ENCODE measurements at regions not wholly inside any gene's neighbourhood (a gene's known extent, or its start where the extent isn't known, plus 50 kb on each side); places are given as distances from the start of the nearest gene placed in this dataset.

DNA sequence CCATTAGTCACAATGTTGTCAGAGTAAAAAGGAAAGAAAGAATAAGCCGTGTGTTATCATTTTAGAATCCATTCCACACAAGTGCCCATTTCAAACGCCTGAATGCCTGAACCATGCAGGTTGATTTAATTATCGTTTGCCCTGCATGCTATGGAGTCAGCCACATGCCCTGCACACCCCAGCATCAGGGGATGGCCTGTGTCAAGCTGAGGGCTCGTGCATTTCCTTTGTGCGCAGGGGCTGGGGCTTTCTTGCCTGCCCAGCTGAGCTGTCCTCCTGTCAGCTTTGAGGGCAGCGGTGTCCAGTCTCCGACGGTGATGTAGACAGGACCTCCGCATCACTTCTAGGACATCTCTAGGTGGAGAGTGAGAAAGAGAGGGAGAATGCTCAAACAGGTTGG is 200.4 kb downstream of the TSN start:
- H3K4me3 Mint-ChIP-seq = no peak overlapping the region
- no peak for ATAC-seq
- no peaks in the 10 kb centered on the region for H3K36me3 Mint-ChIP-seq
- peaks cover 0 to 8% (median 3%) of the 10 kb centered on the region in 5 donors for H3K27me3 Mint-ChIP-seq
- POLR2A ChIA-PET = no interaction called here
- H3K4me1 Mint-ChIP-seq = peaks cover 0 to 2% (median 0%) of the 10 kb centered on the region in 4 donors
- H3K9me3 Mint-ChIP-seq = no peaks in the 10 kb centered on the region
- peak overlapping the region in 1 of 10 donors; percentile 7 for H3K27ac Mint-ChIP-seq
- no peak for DNase-seq

DNA sequence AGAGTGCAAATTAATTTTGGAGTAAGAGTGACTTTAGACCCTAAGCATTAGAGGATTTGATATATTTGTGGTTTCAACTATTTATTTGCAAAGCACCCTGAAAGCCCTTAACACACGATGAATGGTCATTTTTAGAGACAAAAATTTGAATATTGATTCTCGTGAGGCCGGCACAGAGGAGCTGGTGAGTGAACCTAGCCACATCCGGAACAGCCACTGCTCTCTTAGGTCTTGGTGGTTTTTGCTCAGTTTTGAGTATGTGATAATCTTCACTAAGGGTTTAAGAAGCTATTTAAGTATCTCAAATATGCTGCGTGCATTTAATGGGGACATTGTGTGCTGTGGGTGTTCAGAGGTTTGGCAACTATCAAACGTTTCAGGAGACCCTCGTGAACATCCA is 204.8 kb downstream of the TSN start:
- no peak overlapping the region for H3K27ac Mint-ChIP-seq
- H3K4me1 Mint-ChIP-seq = peaks cover 0 to 2% (median 0%) of the 10 kb centered on the region in 4 donors
- H3K27me3 Mint-ChIP-seq = peaks cover 0 to 9% (median 2%) of the 10 kb centered on the region in 5 donors
- no peak for ATAC-seq
- DNase-seq = no peak
- no peak overlapping the region for H3K4me3 Mint-ChIP-seq
- POLR2A ChIA-PET = no interaction called here
- no peaks in the 10 kb centered on the region for H3K36me3 Mint-ChIP-seq
- H3K9me3 Mint-ChIP-seq = no peaks in the 10 kb centered on the region

DNA sequence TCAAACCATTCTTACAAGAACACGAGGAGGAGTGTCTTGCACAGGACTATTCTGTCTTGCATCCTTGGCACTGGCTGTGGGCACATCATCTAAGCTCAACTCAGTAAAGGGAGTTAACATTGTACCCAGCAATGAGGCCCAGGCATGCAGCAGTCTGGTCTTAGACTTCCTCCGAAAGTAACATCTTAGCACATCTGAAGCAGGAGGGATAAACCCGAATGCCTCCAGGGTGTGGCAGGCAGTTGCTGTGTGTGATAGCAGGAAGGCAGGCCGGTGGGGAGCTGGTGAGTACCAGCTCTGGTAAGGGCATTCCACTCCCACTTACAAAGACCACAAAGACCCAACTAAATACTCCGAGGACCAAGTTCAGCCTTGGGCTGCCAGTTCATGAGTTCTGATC is 206.3 kb downstream of the TSN start:
- no peaks in the 10 kb centered on the region for H3K36me3 Mint-ChIP-seq
- peak overlapping the region in 1 of 10 donors; percentile 46 for H3K27ac Mint-ChIP-seq
- peaks cover 0 to 2% (median 0%) of the 10 kb centered on the region in 4 donors for H3K4me1 Mint-ChIP-seq
- H3K27me3 Mint-ChIP-seq = peaks cover 0 to 10% (median 2%) of the 10 kb centered on the region in 5 donors
- POLR2A ChIA-PET = no interaction called here
- no peaks in the 10 kb centered on the region for H3K9me3 Mint-ChIP-seq
- no peak for DNase-seq
- no peak for ATAC-seq
- no peak overlapping the region for H3K4me3 Mint-ChIP-seq

DNA sequence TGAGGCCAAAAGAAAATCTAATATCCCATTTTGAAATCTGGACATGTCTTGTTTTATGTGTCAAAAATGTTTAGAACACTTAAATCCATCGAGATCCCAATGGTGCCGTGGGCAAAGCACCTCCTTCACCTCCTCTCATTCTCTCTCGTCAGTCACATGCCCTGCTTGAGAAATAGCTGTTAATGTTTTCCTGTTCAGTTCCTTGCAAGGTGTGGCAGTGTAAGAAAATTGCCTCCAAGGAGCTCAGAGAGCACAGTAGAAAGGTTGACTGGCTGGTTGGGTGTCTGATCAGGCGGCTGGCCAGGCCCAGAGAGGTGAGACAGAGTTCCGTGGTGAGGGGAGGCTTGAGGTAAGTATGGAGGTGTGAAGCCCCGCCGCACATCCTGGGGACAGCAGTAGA is 210.2 kb downstream of the TSN start:
- H3K36me3 Mint-ChIP-seq = no peaks in the 10 kb centered on the region
- DNase-seq (no peak), ATAC-seq (no peak)
- H3K9me3 Mint-ChIP-seq = no peaks in the 10 kb centered on the region
- no peak overlapping the region for H3K4me3 Mint-ChIP-seq
- no peak overlapping the region for H3K27ac Mint-ChIP-seq
- peaks cover 0 to 7% (median 4%) of the 10 kb centered on the region in 5 donors for H3K27me3 Mint-ChIP-seq
- POLR2A ChIA-PET = no interaction called here
- H3K4me1 Mint-ChIP-seq = peaks cover 4 to 8% (median 5%) of the 10 kb centered on the region in 4 donors

DNA sequence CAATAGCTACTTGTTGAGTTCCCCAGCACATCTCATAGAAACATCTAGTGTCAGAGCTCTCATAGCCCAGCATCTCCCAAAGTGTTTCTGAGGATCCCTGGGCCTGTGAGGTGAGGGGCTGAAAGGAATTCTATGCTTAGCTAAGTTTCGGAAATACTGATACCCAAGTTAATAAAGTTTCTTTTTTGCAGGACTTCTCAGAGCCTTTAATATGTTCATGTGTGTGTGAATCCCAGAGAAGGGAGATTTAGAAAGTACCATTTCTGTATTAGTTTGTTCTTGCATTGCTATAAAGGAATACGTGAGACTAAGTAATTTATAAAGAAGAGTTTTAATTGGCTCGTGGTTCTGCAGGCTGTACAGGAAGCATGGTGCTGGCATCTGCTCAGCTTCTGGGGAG is 211.2 kb downstream of the TSN start:
- ATAC-seq (no peak), DNase-seq (no peak)
- Mint-ChIP-seq H3K27me3 (peaks cover 0 to 12% (median 10%) of the 10 kb centered on the region in 5 donors), H3K4me3 (no peak overlapping the region), H3K27ac (no peak overlapping the region), H3K9me3 (no peaks in the 10 kb centered on the region), H3K4me1 (peaks cover 4 to 8% (median 5%) of the 10 kb centered on the region in 4 donors), H3K36me3 (no peaks in the 10 kb centered on the region)
- POLR2A ChIA-PET = no interaction called here

DNA sequence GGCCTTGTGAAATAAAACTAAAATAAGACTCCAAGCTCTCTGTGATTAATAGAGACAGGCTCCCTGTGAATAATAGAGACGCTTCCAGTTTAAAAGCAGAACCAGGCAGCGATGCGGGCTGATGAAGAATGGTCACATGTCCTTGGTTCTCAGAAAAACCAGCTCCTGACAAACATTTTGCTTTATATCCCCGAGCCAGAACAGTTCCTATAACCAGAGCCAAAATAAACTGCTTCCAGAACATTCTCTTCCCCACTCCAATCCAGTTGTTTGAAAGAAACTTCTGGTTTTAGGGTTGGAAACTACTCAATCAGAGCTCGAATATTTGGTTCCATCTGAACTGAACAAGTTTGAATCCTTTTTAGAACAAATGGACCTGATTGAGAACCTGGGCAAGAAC is 213.7 kb downstream of the TSN start:
- Mint-ChIP-seq H3K4me3 (no peak overlapping the region), H3K9me3 (no peaks in the 10 kb centered on the region), H3K36me3 (no peaks in the 10 kb centered on the region), H3K27me3 (peaks cover 0 to 12% (median 9%) of the 10 kb centered on the region in 5 donors), H3K4me1 (peaks cover 4 to 8% (median 5%) of the 10 kb centered on the region in 4 donors), H3K27ac (no peak overlapping the region)
- POLR2A ChIA-PET = interaction anchor here (0.6 kb wide), 1 partner anchor 761 kb away, joined by 4 read pairs; no protein-coding TSS in a partner anchor
- no peak for ATAC-seq
- DNase-seq = no peak

DNA sequence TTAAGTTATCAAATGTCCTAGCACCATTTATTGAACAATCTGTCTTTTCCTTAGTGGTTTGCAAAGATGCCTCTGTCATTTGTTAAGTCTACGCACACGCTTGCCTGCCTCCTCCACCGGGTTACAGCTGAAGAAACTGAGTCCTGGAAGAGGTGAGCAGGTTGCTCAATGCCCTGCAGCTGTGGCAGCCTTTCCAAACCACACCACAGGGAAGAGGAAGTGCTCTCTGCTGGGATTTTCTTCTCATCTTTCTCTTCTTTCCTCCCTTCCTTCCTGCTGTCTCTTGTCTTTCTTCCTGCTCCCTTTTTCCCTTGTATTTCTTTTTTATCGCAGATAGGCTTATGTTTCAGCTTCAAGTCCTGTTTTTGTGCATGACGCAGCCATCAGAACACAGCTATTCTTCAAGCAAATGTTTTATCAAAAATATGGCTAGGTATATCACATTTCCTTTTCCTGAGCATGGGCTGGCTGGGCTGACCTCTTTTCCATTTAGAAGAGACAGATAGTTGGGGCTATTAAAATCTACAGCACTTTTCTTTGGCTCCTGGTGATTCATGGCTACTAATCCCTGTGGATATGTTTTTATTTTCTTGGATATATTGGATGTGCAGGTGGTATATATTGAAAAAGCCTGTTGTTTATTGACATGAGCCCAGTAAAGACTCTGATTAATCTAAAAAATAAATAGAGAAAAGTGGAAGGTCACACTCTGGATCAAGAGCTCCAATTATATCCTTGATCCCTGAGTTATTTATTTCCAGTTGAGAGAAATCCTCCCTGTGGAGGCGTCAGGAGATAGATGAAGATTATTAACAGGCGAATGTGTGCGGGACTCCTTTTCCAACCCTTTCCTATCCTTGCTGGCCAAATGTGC is 214.6 kb downstream of the TSN start:
- H3K36me3 Mint-ChIP-seq = no peaks in the 10 kb centered on the region
- POLR2A ChIA-PET = interaction anchor here (0.6 kb wide), 1 partner anchor 762 kb away, joined by 4 read pairs; no protein-coding TSS in a partner anchor
- no peak overlapping the region for H3K4me3 Mint-ChIP-seq
- peak overlapping the region in 1 of 10 donors; percentile 49 for H3K27ac Mint-ChIP-seq
- DNase-seq (no peak), ATAC-seq (no peak)
- no peaks in the 10 kb centered on the region for H3K9me3 Mint-ChIP-seq
- H3K27me3 Mint-ChIP-seq = peaks cover 0 to 12% (median 9%) of the 10 kb centered on the region in 5 donors
- H3K4me1 Mint-ChIP-seq = peaks cover 7 to 10% (median 8%) of the 10 kb centered on the region in 4 donors

DNA sequence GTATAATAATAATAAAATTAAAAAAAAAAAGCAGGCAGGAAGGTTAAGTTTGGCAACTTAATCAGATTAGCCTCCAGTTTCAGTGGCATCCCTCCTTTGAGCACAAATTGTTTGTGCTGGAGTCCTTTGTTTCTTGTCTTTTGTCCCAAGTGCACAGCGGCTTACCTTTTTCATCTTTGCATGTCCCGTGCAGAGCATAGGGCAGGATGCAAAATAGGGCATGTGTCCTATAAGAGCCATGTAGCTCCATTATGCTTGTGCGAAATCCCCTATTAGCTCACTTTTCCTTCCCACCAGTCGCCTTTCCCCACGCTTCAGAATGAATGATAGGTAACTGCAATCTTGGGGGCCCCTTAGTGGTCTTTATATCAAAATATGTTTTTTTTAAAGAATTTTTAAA is 216.8 kb downstream of the TSN start:
- no peaks in the 10 kb centered on the region for H3K9me3 Mint-ChIP-seq
- no peak overlapping the region for H3K4me3 Mint-ChIP-seq
- ATAC-seq (no peak), DNase-seq (no peak)
- H3K36me3 Mint-ChIP-seq = no peaks in the 10 kb centered on the region
- POLR2A ChIA-PET = no interaction called here
- H3K4me1 Mint-ChIP-seq = peaks cover 11 to 19% (median 14%) of the 10 kb centered on the region in 4 donors
- H3K27me3 Mint-ChIP-seq = peaks cover 0 to 12% (median 6%) of the 10 kb centered on the region in 5 donors
- no peak overlapping the region for H3K27ac Mint-ChIP-seq

DNA sequence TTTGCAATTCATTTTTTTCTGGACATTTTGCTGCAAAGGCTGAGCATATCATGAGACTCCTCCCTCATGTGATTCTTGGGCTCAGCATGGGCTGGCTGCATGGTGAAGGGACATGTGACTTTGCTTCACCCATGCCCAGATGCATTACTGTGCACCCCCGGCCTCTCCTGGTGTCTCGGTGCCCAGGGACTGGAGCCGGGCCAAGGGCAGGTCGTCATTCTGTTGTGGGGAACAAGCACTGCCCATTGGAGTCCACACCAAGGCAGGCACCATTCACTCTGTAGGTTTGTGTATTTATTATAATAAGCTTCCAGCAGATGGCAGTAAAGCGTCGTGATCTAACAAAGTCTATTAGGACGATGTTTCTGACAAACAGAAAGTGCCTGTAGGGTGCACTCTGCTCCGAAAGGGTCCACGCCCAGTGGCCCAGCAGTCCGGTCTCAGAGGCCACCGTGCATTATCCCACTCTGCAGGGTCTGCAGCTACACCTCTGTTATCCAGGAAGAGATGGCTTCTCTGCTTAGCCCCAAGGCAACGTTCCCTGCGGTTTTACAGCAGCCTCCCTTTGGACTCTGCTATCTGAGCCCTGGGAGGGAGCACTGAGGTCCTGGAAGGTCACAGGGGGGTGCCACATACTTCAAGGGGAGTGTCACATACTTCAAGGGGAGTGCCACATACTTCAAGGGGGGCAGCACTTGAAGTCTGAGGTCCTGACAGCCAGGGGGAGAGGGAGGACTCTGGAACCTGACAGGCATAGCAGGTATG is 219.6 kb downstream of the TSN start:
- Mint-ChIP-seq H3K27me3 (peaks cover 0 to 12% (median 6%) of the 10 kb centered on the region in 5 donors), H3K4me3 (peak overlapping the region; percentile 70 to 87 (median 82)), H3K4me1 (peaks cover 5 to 15% (median 10%) of the 10 kb centered on the region in 4 donors), H3K36me3 (no peaks in the 10 kb centered on the region), H3K9me3 (no peaks in the 10 kb centered on the region), H3K27ac (peak overlapping the region in 7 of 10 donors; percentile 20 to 84 (median 71))
- peak; percentile 3 to 68 (median 33) for DNase-seq
- POLR2A ChIA-PET = no interaction called here
- peak; percentile 85 to 96 for ATAC-seq

DNA sequence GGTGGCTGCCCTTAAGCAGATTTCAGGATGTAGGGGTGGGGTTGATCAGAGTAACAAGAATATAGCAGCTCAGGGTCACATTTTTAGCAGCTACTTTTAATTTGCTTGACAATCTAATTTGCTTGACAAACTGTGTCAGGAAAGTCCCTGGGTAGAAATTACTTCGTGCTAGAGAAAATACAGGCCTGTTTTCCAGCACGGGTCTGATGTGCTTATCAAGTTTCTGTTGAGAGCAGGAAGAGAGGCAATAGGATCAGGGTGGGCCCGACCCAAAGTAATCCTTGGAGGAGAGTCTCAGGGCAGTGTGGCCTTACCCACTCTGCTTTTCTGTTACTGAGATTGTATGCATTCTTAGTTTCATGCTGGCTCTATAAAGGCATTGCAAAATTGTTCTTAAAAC is 221.5 kb downstream of the TSN start:
- Mint-ChIP-seq H3K9me3 (no peaks in the 10 kb centered on the region), H3K4me3 (no peak overlapping the region), H3K4me1 (peaks cover 5 to 14% (median 10%) of the 10 kb centered on the region in 4 donors), H3K36me3 (no peaks in the 10 kb centered on the region), H3K27ac (no peak overlapping the region), H3K27me3 (no peaks in the 10 kb centered on the region)
- ATAC-seq = no peak
- no peak for DNase-seq
- POLR2A ChIA-PET = no interaction called here

DNA sequence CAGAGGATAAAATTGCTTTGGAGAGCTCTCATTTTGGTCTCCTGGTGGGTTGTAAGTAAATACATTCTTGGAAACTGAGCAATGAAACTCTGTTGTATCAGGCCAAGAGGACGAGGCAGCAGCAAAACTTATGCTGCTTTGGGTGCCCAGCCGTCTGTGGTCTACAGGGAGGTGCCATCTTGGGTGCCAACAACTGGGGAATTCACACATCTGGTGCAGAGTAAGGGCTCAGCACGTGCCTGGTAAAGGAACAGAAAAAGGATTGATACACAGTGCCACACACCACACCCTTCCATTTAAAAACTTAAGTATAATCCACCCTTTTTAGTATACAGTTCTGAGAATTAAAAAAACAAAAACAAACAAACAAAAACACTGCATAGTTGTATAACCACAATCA is 221.9 kb downstream of the TSN start:
- H3K36me3 Mint-ChIP-seq = no peaks in the 10 kb centered on the region
- POLR2A ChIA-PET = no interaction called here
- H3K27ac Mint-ChIP-seq = no peak overlapping the region
- ATAC-seq = no peak
- no peaks in the 10 kb centered on the region for H3K9me3 Mint-ChIP-seq
- no peak overlapping the region for H3K4me3 Mint-ChIP-seq
- peaks cover 5 to 14% (median 10%) of the 10 kb centered on the region in 4 donors for H3K4me1 Mint-ChIP-seq
- H3K27me3 Mint-ChIP-seq = no peaks in the 10 kb centered on the region
- no peak for DNase-seq

DNA sequence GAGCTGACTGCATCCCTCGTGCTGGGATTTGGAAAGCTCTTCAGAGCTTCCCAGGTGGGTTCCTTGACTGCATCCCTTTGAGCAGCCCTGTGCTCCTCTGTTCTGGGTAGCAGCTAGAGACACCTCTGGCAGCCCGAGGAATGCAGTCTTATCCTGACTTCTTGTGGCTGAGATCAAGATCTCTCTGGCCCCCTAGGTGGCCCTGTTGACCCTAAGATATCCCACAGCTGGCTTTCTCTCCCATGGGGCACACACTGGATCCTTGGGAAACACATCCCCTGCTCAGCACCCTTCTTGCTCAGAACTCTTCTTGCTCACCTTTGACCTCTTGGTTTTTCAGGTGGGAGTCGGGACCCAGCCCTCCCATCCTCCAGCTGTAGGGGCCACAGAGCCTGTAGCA is 237.2 kb downstream of the TSN start:
- no peak overlapping the region for H3K27ac Mint-ChIP-seq
- POLR2A ChIA-PET = no interaction called here
- no peaks in the 10 kb centered on the region for H3K36me3 Mint-ChIP-seq
- no peaks in the 10 kb centered on the region for H3K9me3 Mint-ChIP-seq
- no peak for ATAC-seq
- no peaks in the 10 kb centered on the region for H3K4me1 Mint-ChIP-seq
- no peak for DNase-seq
- no peak overlapping the region for H3K4me3 Mint-ChIP-seq
- peaks cover 0 to 16% (median 2%) of the 10 kb centered on the region in 5 donors for H3K27me3 Mint-ChIP-seq

DNA sequence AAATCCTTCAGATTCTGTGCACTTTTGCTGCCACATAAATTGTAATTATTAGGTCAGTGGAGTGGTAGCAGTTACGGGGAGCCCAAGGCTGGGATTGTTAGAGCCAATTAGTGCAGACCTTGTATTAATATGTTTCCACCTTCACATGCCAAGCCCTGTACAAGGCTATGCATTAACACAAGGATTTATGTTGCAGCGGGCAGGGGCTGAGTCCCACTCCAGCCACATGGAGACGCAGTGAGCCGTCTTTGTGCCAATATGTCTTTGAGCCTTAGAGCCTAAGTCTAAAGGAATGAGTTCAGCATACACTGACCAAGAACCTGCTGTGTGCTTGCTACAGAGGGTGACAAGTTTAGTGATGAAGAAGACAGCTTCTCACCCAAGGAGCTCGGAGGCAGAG is 238.2 kb downstream of the TSN start:
- Mint-ChIP-seq H3K4me1 (no peaks in the 10 kb centered on the region), H3K36me3 (no peaks in the 10 kb centered on the region), H3K27ac (no peak overlapping the region), H3K9me3 (no peaks in the 10 kb centered on the region), H3K27me3 (peaks cover 0 to 16% (median 2%) of the 10 kb centered on the region in 5 donors), H3K4me3 (no peak overlapping the region)
- POLR2A ChIA-PET = no interaction called here
- DNase-seq = no peak
- no peak for ATAC-seq
